Osteoblast (primary cell): ENCODE measurements at regions not wholly inside any gene's neighbourhood (a gene's known extent, or its start where the extent isn't known, plus 50 kb on each side); places are given as distances from the start of the nearest gene placed in this dataset.

Experiments used
- DNase-seq: peaks from one replicate; pipeline ENCODE4 v3.0.0; 2011; ENCODE audit warnings: low spot score, mixed read lengths; ENCODE audit not compliant: insufficient read length; ENCODE audit errors: missing footprints
- H2AFZ ChIP-seq: 2 replicates; pipeline ENCODE4 v1.6.0; 2011; ENCODE audit warnings: mild to moderate bottlenecking, low read length
- H3K27ac ChIP-seq: 2 replicates; pipeline ENCODE4 v1.5.1; 2011; ENCODE audit warnings: mild to moderate bottlenecking, low read depth, low read length, moderate library complexity
- H3K27me3 ChIP-seq: 2 replicates; pipeline ENCODE4 v1.6.0; 2012; ENCODE audit warnings: mild to moderate bottlenecking, control low read depth, inconsistent platforms, low read length, moderate library complexity; ENCODE audit not compliant: insufficient read depth
- H3K36me3 ChIP-seq: 2 replicates; pipeline ENCODE4 v1.5.1; 2011; ENCODE audit warnings: mild to moderate bottlenecking, low read length, control low read depth, moderate library complexity; ENCODE audit not compliant: insufficient read depth
- H3K4me1 ChIP-seq: 2 replicates; pipeline ENCODE4 v1.5.1; 2011; ENCODE audit warnings: mild to moderate bottlenecking, low read length, control low read depth, moderate library complexity; ENCODE audit not compliant: insufficient read depth
- H3K4me2 ChIP-seq: 2 replicates; pipeline ENCODE4 v1.6.0; 2011; ENCODE audit warnings: mild to moderate bottlenecking, low read length; ENCODE audit not compliant: insufficient read depth
- H3K4me3 ChIP-seq: fragments of 200-600 bp; sonication (generic); 3 replicates; pipeline ENCODE4 v1.5.1; 2012; ENCODE audit warnings: mild to moderate bottlenecking, low read length, inconsistent platforms; ENCODE audit not compliant: insufficient read depth
- H3K79me2 ChIP-seq: 2 replicates; pipeline ENCODE4 v1.6.0; 2012; ENCODE audit warnings: mild to moderate bottlenecking, low read length, control low read depth, inconsistent platforms; ENCODE audit not compliant: insufficient read depth
- H3K9me3 ChIP-seq: 2 replicates; pipeline ENCODE4 v1.5.1; 2011; ENCODE audit warnings: low read depth, low read length, control low read depth
- H4K20me1 ChIP-seq: 2 replicates; pipeline ENCODE4 v1.6.0; 2012; ENCODE audit warnings: mild to moderate bottlenecking, low read length, control low read depth; ENCODE audit not compliant: insufficient read depth
- TF ChIP-seq, protein P1 (sequence below): IDR thresholded peaks from 2 replicates; pipeline ENCODE4 v1.5.1; 2011; ENCODE audit warnings: mild to moderate bottlenecking, low read depth, low read length, moderate library complexity; ENCODE audit errors: extremely low read depth

DNA sequence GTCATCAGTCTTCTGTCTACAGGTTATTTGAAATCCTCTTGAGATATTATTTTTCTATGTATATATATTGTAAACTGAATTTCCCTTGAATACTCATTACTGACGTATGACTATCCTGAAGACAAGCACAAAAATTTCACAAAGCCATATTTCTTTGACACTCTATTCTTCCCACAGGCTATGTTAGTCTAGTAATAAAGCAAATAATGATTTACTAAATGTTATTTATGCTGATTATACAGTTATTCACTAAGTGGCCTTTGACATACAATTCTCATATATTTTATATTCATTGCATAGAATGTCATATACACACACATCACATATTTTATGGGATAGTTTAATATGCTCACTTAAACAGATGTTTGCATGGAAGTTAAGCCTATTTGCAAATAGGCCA is 793.0 kb upstream of the GRAMD2B start:
- TF ChIP-seq, protein P1, sequence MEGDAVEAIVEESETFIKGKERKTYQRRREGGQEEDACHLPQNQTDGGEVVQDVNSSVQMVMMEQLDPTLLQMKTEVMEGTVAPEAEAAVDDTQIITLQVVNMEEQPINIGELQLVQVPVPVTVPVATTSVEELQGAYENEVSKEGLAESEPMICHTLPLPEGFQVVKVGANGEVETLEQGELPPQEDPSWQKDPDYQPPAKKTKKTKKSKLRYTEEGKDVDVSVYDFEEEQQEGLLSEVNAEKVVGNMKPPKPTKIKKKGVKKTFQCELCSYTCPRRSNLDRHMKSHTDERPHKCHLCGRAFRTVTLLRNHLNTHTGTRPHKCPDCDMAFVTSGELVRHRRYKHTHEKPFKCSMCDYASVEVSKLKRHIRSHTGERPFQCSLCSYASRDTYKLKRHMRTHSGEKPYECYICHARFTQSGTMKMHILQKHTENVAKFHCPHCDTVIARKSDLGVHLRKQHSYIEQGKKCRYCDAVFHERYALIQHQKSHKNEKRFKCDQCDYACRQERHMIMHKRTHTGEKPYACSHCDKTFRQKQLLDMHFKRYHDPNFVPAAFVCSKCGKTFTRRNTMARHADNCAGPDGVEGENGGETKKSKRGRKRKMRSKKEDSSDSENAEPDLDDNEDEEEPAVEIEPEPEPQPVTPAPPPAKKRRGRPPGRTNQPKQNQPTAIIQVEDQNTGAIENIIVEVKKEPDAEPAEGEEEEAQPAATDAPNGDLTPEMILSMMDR = no peak
- no peaks in the 10 kb centered on the region for H3K27me3 ChIP-seq
- H3K79me2 ChIP-seq = no peaks in the 10 kb centered on the region
- no peaks in the 10 kb centered on the region for H4K20me1 ChIP-seq
- H3K4me2 ChIP-seq = no peak overlapping the region
- no peaks in the 10 kb centered on the region for H3K9me3 ChIP-seq
- no peak overlapping the region for H2AFZ ChIP-seq
- H3K4me3 ChIP-seq = no peak overlapping the region
- no peaks in the 10 kb centered on the region for H3K4me1 ChIP-seq
- no peaks in the 10 kb centered on the region for H3K36me3 ChIP-seq
- no peak overlapping the region for H3K27ac ChIP-seq
- DNase-seq = no peak

DNA sequence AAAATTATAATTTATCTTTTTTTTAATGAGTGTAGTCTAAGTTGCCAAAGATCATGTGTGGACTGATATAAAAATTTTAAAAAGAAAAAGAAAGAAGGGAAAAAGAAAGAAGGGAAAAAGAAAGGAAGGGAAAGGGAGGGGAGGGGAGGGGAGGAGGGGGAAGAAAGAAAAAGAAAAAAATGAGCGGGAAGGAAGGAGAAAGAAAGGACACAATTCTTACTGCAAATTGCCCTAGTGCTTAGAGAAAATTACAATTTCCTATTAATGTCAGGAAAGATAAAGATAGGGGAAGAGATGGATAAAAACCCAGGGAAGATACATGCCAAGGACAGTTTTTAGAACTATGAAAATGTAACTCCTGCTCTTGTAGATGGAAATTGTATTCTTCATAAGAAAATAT is 789.7 kb upstream of the GRAMD2B start:
- Histone ChIP-seq H3K27me3 (no peaks in the 10 kb centered on the region), H2AFZ (no peak overlapping the region), H3K4me2 (no peak overlapping the region), H3K27ac (no peak overlapping the region), H4K20me1 (no peaks in the 10 kb centered on the region), H3K36me3 (no peaks in the 10 kb centered on the region), H3K79me2 (no peaks in the 10 kb centered on the region), H3K4me3 (no peak overlapping the region), H3K4me1 (no peaks in the 10 kb centered on the region), H3K9me3 (no peaks in the 10 kb centered on the region)
- TF ChIP-seq, protein P1 = no peak
- DNase-seq = no peak

DNA sequence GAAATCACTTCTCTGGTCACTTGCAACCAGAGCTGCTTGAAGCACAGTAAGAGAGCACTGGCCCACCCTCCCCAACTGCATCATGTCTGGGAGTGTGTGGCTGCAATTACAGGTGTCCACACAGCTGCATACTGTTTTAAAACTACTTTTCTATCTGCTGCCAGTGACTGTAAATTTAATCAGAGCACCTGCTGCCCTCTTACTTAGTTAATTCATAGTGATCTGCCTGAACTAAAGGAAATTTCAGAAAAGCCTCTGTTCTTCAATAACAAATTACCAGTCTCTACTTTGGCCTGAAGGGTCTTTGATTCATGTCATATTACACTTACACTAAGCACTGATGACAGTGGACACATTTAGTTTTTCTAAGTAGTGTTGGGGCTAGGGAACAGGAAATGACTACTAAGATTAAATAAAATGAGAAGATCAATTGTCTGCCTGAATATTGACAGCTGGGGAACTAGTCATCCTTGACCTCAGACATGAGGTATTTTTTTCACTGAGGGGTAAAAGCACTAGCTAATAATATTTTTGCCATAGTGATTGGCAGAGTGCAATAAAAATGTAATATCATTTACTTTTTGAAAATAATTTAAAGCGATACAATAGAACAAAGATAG is 788.9 kb upstream of the GRAMD2B start:
- Histone ChIP-seq H3K9me3 (no peaks in the 10 kb centered on the region), H3K27ac (no peak overlapping the region), H4K20me1 (no peaks in the 10 kb centered on the region), H3K4me2 (no peak overlapping the region), H3K27me3 (no peaks in the 10 kb centered on the region), H3K4me3 (no peak overlapping the region), H2AFZ (no peak overlapping the region), H3K4me1 (no peaks in the 10 kb centered on the region), H3K36me3 (no peaks in the 10 kb centered on the region), H3K79me2 (no peaks in the 10 kb centered on the region)
- TF ChIP-seq, protein P1 = no peak
- no peak for DNase-seq

DNA sequence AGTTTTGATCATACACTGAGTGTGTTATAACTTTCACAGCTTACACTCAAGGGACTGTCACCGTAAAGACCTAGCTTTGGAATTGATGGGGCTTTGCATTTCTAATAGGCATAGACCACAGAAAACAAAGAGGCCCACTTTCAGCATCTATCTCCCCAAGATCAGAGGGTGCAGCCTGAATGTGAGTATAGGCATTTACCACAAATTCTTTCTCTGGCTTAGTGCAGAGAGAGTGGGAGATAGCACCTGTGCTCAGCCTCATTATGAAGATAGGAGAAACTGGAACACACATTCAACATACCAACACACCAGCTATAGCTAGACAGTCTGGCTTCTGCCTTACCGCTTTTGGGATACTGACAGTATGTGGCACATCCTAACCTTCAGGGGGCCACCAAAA is 783.4 kb upstream of the GRAMD2B start:
- no peaks in the 10 kb centered on the region for H3K27me3 ChIP-seq
- DNase-seq = no peak
- no peaks in the 10 kb centered on the region for H4K20me1 ChIP-seq
- no peaks in the 10 kb centered on the region for H3K9me3 ChIP-seq
- H2AFZ ChIP-seq = no peak overlapping the region
- H3K79me2 ChIP-seq = no peaks in the 10 kb centered on the region
- TF ChIP-seq, protein P1 = no peak
- no peaks in the 10 kb centered on the region for H3K36me3 ChIP-seq
- H3K4me1 ChIP-seq = no peaks in the 10 kb centered on the region
- H3K4me3 ChIP-seq = no peak overlapping the region
- H3K27ac ChIP-seq = no peak overlapping the region
- no peak overlapping the region for H3K4me2 ChIP-seq
